MM.1S (cell line): ENCODE measurements at regions not wholly inside any gene's neighbourhood (a gene's known extent, or its start where the extent isn't known, plus 50 kb on each side); places are given as distances from the start of the nearest gene placed in this dataset.

ENCODE experiments used
- EZH2 ChIP-seq: fragments of 300-600 bp; sonication (generic); optimal IDR thresholded peaks from 2 replicates; pipeline ENCODE3; 2017; ENCODE audit warnings: low read depth, mild to moderate bottlenecking, antibody characterized with exemption, low read length, mixed read lengths
- EZH2phosphoT487 ChIP-seq: fragments of 300-600 bp; sonication (generic); IDR thresholded peaks from 2 replicates; pipeline ENCODE4 v1.6.1; 2018; ENCODE audit warnings: antibody characterized with exemption, low read length
- TF ChIP-seq, protein P1 (sequence below): fragments of 300-600 bp; sonication (generic); IDR thresholded peaks from 2 replicates; pipeline ENCODE4 v1.5.1; 2016; ENCODE audit warnings: antibody characterized with exemption, low read length, mixed read lengths

- TF ChIP-seq, protein P1, sequence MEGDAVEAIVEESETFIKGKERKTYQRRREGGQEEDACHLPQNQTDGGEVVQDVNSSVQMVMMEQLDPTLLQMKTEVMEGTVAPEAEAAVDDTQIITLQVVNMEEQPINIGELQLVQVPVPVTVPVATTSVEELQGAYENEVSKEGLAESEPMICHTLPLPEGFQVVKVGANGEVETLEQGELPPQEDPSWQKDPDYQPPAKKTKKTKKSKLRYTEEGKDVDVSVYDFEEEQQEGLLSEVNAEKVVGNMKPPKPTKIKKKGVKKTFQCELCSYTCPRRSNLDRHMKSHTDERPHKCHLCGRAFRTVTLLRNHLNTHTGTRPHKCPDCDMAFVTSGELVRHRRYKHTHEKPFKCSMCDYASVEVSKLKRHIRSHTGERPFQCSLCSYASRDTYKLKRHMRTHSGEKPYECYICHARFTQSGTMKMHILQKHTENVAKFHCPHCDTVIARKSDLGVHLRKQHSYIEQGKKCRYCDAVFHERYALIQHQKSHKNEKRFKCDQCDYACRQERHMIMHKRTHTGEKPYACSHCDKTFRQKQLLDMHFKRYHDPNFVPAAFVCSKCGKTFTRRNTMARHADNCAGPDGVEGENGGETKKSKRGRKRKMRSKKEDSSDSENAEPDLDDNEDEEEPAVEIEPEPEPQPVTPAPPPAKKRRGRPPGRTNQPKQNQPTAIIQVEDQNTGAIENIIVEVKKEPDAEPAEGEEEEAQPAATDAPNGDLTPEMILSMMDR: no peak
- TF ChIP-seq EZH2phosphoT487 (no peak), EZH2 (no peak)
Observed at GRCh38 chr7:106425017-106425719, 140.4 kb upstream of the NAMPT start.
